SK-N-MC (cell line): ENCODE measurements at regions not wholly inside any gene's neighbourhood (a gene's known extent, or its start where the extent isn't known, plus 50 kb on each side); places are given as distances from the start of the nearest gene placed in this dataset.

Experiments used
- EZH2 ChIP-seq: fragments of 200-600 bp; sonication (generic); IDR thresholded peaks from one replicate; pipeline ENCODE4 v1.6.1; 2017; ENCODE audit warnings: antibody characterized with exemption
- FOXP2 ChIP-seq: optimal IDR thresholded peaks from 2 replicates; pipeline ENCODE3; 2011; ENCODE audit warnings: mild to moderate bottlenecking, moderate library complexity; ENCODE audit not compliant: insufficient read depth; ENCODE audit errors: extremely low read length, control extremely low read depth
- POLR2AphosphoS5 ChIP-seq: IDR thresholded peaks from 2 replicates; pipeline ENCODE4 v1.6.1; 2012; ENCODE audit warnings: mild to moderate bottlenecking, low read depth, low read length, borderline replicate concordance

DNA sequence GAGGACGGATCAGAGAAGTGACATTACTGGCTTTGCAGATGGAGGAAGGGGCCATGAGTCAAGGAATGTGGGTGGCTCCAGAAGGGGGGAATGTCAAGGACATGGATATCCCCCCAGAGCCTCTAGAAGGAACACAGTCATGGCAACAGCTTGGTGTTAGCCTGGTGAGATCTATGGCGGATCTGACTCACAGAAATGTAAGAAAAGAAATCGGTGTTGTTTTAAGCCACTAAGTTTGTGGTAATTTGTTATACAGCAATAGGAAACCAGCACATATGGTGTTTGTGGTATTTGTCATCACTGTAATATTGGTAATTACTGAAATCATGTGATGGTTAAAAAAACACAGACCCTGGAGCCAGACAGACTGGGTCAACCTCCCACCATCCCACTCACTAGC lies 236.2 kb downstream of the SETD4 start:
- TF ChIP-seq POLR2AphosphoS5 (no peak), EZH2 (no peak), FOXP2 (no peak)
